HEK293T (cell line): ENCODE measurements at regions not wholly inside any gene's neighbourhood (a gene's known extent, or its start where the extent isn't known, plus 50 kb on each side); places are given as distances from the start of the nearest gene placed in this dataset.

Source experiments
- CTCF ChIA-PET: fragments of 350-600 bp; formaldehyde crosslinking; extraction: SDS; loops from one replicate; lab custom pipeline; 2021; ENCODE audit warnings: antibody characterized with exemption, inconsistent platforms; lab: Yijun Ruan, JAX
- POLR2A ChIA-PET: fragments of 350-600 bp; formaldehyde crosslinking; extraction: SDS; loops from one replicate; lab custom pipeline; 2020; ENCODE audit warnings: antibody characterized with exemption, inconsistent platforms; lab: Yijun Ruan, JAX
- DNase-seq: peaks from one replicate; pipeline ENCODE4 v3.0.0; 2012; ENCODE audit warnings: mixed read lengths; ENCODE audit errors: extremely low spot score
- ARNT ChIP-seq: fragments of 450-650 bp; IDR thresholded peaks from 2 replicates; pipeline ENCODE4 v1.6.1; 2017; ENCODE audit warnings: mild to moderate bottlenecking
- BHLHE40 ChIP-seq: fragments of 450-650 bp; IDR thresholded peaks from 2 replicates; pipeline ENCODE4 v1.6.1; 2016; ENCODE audit warnings: mild to moderate bottlenecking, moderate library complexity, borderline replicate concordance
- CTBP1 ChIP-seq: fragments of 450-650 bp; IDR thresholded peaks from 2 replicates; pipeline ENCODE4 v1.6.1; 2016; ENCODE audit warnings: borderline replicate concordance
- ELF4 ChIP-seq: fragments of 450-650 bp; IDR thresholded peaks from 2 replicates; pipeline ENCODE4 v1.6.1; 2017; ENCODE audit warnings: antibody characterized with exemption
- FOXA1 ChIP-seq: fragments of 450-650 bp; IDR thresholded peaks from 2 replicates; pipeline ENCODE4 v1.6.1; 2016; ENCODE audit warnings: mild to moderate bottlenecking
- FOXK2 ChIP-seq: fragments of 450-650 bp; IDR thresholded peaks from 2 replicates; pipeline ENCODE4 v1.6.1; 2016; ENCODE audit warnings: mild to moderate bottlenecking
- FOXM1 ChIP-seq: fragments of 450-650 bp; IDR thresholded peaks from 2 replicates; pipeline ENCODE4 v1.6.1; 2017; ENCODE audit warnings: mild to moderate bottlenecking, borderline replicate concordance
- HDGF ChIP-seq: fragments of 450-650 bp; IDR thresholded peaks from 2 replicates; pipeline ENCODE4 v1.6.1; 2017; ENCODE audit warnings: antibody characterized with exemption, borderline replicate concordance
- L3MBTL2 ChIP-seq: fragments of 450-650 bp; conservative IDR thresholded peaks from 2 replicates; pipeline ENCODE4 v1.6.1; 2016; ENCODE audit warnings: mild to moderate bottlenecking
- LEF1 ChIP-seq: fragments of 450-650 bp; IDR thresholded peaks from 2 replicates; pipeline ENCODE4 v1.6.1; 2017; ENCODE audit warnings: mild to moderate bottlenecking, borderline replicate concordance
- NFRKB ChIP-seq: fragments of 450-650 bp; IDR thresholded peaks from 2 replicates; pipeline ENCODE4 v1.6.1; 2016; ENCODE audit warnings: mild to moderate bottlenecking, moderate library complexity
- SP1 ChIP-seq: fragments of 450-650 bp; IDR thresholded peaks from 2 replicates; pipeline ENCODE4 v1.6.1; 2017
- SUZ12 ChIP-seq: fragments of 450-650 bp; IDR thresholded peaks from 2 replicates; pipeline ENCODE4 v1.6.1; 2016; ENCODE audit warnings: mild to moderate bottlenecking
- TARDBP ChIP-seq: fragments of 450-650 bp; IDR thresholded peaks from 2 replicates; pipeline ENCODE4 v1.6.1; 2016
- ZNF384 ChIP-seq: fragments of 450-650 bp; IDR thresholded peaks from 2 replicates; pipeline ENCODE4 v1.6.1; 2016
- TF ChIP-seq, protein P1 (sequence below): fragments of 450-650 bp; IDR thresholded peaks from 2 replicates; pipeline ENCODE4 v1.6.1; 2016

- TF ChIP-seq ARNT (0 out of 2 replicates have a peak, but pooled peaks have one; percentile 47), HDGF (no peak), FOXM1 (peak; percentile 63; the same call in 1 of the 2 replicates), CTBP1 (peak; percentile 91), BHLHE40 (no peak), LEF1 (no peak), FOXK2 (no peak), TARDBP (no peak), NFRKB (no peak), SUZ12 (no peak), L3MBTL2 (no peak), ELF4 (no peak), FOXA1 (peak; percentile 83), ZNF384 (no peak), SP1 (no peak)
- TF ChIP-seq, protein P1, sequence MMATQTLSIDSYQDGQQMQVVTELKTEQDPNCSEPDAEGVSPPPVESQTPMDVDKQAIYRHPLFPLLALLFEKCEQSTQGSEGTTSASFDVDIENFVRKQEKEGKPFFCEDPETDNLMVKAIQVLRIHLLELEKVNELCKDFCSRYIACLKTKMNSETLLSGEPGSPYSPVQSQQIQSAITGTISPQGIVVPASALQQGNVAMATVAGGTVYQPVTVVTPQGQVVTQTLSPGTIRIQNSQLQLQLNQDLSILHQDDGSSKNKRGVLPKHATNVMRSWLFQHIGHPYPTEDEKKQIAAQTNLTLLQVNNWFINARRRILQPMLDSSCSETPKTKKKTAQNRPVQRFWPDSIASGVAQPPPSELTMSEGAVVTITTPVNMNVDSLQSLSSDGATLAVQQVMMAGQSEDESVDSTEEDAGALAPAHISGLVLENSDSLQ, result peak; percentile 83
- POLR2A ChIA-PET, result interaction anchor here (0.8 to 2.6 kb wide), 4 partner anchors 9 to 155 kb away, joined by 4 to 10 read pairs (median 5); partner anchors contain the start of gene SOX4
- peak; percentile 50 for DNase-seq
- CTCF ChIA-PET, result interaction anchor here (1.6 kb wide), 1 partner anchor 155 kb away, joined by 7 read pairs; the partner anchor contains the start of gene SOX4
Measured at GRCh38 chr6:21748343-21749056, 154.9 kb downstream of the SOX4 start.

DNA sequence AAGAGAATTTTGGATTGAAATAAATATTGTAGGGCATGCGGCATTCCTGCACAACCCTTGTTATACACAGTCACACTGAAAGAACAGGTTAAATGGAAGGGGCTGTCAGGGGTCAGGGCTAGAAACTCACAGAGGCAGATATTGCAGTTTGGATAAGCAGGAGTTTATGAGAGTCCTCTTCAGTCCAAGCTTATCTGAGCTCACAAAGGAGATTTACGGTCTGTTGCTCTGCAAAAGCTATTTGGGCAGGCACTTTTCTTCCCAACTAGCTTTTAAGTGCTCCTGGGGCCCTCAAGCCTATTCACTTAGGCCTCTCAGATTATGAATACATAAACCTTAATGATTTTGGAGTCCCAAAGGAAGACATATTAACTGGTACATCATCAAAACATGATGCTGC lies 156.2 kb downstream of the SOX4 start:
- ChIA-PET CTCF (no interaction called here), POLR2A (interaction anchor here (0.9 to 1.4 kb wide), 4 partner anchors 10 to 156 kb away, joined by 3 to 18 read pairs (median 4); partner anchors contain the start of gene SOX4)
- peak; percentile 63 for DNase-seq
- TF ChIP-seq BHLHE40 (no peak), HDGF (no peak), ELF4 (no peak), CTBP1 (peak; percentile 92), ZNF384 (no peak), L3MBTL2 (no peak)
- TF ChIP-seq, protein P1, result peak; percentile 89

GRCh38 chr6:21750575-21750974 lies 157.0 kb downstream of the SOX4 start:
- CTCF ChIA-PET, result interaction anchor here (0.7 kb wide), 1 partner anchor 16 kb away, joined by 4 read pairs; no protein-coding TSS in a partner anchor
- TF ChIP-seq ELF4, result no peak
- no peak for TF ChIP-seq SP1
- no peak for TF ChIP-seq SUZ12
- TF ChIP-seq, protein P1, result 0 out of 2 replicates have a peak, but pooled peaks have one; percentile 31
- TF ChIP-seq TARDBP, result no peak
- no peak for TF ChIP-seq LEF1
- peak; percentile 96 for TF ChIP-seq ZNF384
- TF ChIP-seq FOXK2, result no peak
- POLR2A ChIA-PET, result interaction anchor here (0.6 to 3.5 kb wide), 3 partner anchors 149 to 156 kb away, joined by 4 to 38 read pairs (median 18); partner anchors contain the start of gene SOX4
- no peak for DNase-seq

DNA sequence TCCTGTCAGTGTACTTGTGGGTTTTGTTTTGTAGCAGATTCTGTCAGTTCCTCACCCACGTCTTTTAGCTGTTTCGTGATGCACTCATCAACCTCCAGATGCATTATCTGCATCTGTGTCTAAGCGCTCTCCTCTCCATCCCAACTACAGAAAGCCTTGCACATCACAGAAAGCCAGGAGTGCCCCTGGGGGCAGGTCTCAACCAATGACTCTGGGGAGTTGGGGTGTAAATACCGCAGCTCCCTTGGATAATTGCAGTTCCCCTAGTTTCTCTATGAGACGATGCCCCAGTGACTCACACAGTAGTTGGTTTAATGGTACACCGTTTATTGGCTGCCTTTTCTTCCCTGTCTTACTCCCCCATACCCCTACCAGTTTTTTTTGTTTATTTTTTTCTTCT lies 158.1 kb downstream of the SOX4 start:
- DNase-seq, result no peak
- ChIA-PET CTCF (interaction anchor here (1.0 kb wide), 1 partner anchor 42 kb away, joined by 3 read pairs; no protein-coding TSS in a partner anchor), POLR2A (interaction anchor here (3.5 kb wide), 1 partner anchor 156 kb away, joined by 38 read pairs; the partner anchor contains the start of gene SOX4)
- no peak for TF ChIP-seq ZNF384
- TF ChIP-seq, protein P1, result no peak

- TF ChIP-seq ZNF384 (0 out of 2 replicates have a peak, but pooled peaks have one; percentile 25), FOXA1 (no peak), SUZ12 (no peak), ARNT (no peak)
- POLR2A ChIA-PET, result interaction anchor here (3.5 kb wide), 1 partner anchor 157 kb away, joined by 38 read pairs; the partner anchor contains the start of gene SOX4
- no peak for DNase-seq
- CTCF ChIA-PET, result interaction anchor here (0.6 to 1.0 kb wide), 2 partner anchors 38 to 41 kb away, joined by 3 to 5 read pairs; no protein-coding TSS in a partner anchor
Measured at GRCh38 chr6:21752054-21752811, 158.7 kb downstream of the SOX4 start.
